HEK293 (cell line): ENCODE measurements at regions not wholly inside any gene's neighbourhood (a gene's known extent, or its start where the extent isn't known, plus 50 kb on each side); places are given as distances from the start of the nearest gene placed in this dataset.

Experiments
- ZNF121 ChIP-seq: fragments of 450-650 bp; formaldehyde crosslinking; IDR thresholded peaks from 2 replicates; pipeline ENCODE4 v1.5.1; 2016; ENCODE audit warnings: missing biosample characterization, missing genetic modification characterization
- ZNF146 ChIP-seq: fragments of 450-650 bp; formaldehyde crosslinking; IDR thresholded peaks from 2 replicates; pipeline ENCODE4 v1.5.1; 2016; ENCODE audit warnings: missing biosample characterization, missing genetic modification characterization
- ZNF155 ChIP-seq: fragments of 450-650 bp; formaldehyde crosslinking; IDR thresholded peaks from 2 replicates; pipeline ENCODE4 v1.5.1; 2016; ENCODE audit warnings: missing biosample characterization, missing genetic modification characterization
- ZNF23 ChIP-seq: fragments of 450-650 bp; formaldehyde crosslinking; IDR thresholded peaks from 2 replicates; pipeline ENCODE4 v1.5.1; 2016; ENCODE audit warnings: missing biosample characterization, missing genetic modification characterization, borderline replicate concordance
- ZNF274 ChIP-seq, 2 experiments: fragments of 200-500 bp in 1 of 2; fragments of 450-650 bp in 1 of 2; sonication (Bioruptor generic) in 1 of 2; formaldehyde crosslinking in 1 of 2; IDR thresholded peaks; 2 replicates each; pipeline versions ENCODE4 v1.5.1 to v1.6.1; 2014 to 2016; ENCODE audit warnings: borderline replicate concordance in 1 of 2, inconsistent platforms in 1 of 2, low read length in 1 of 2, missing biosample characterization in 1 of 2, missing genetic modification characterization in 1 of 2
- ZNF311 ChIP-seq: fragments of 450-650 bp; formaldehyde crosslinking; IDR thresholded peaks from 2 replicates; pipeline ENCODE4 v1.5.1; 2017; ENCODE audit warnings: missing biosample characterization, missing genetic modification characterization, borderline replicate concordance
- ZNF37A ChIP-seq: fragments of 450-650 bp; IDR thresholded peaks from 2 replicates; pipeline ENCODE4 v1.5.1; 2018; ENCODE audit warnings: missing biosample characterization, missing genetic modification characterization
- ZNF792 ChIP-seq: fragments of 450-650 bp; formaldehyde crosslinking; IDR thresholded peaks from 2 replicates; pipeline ENCODE4 v1.5.1; 2016; ENCODE audit warnings: missing biosample characterization, missing genetic modification characterization
- TF ChIP-seq, protein P1 (sequence below): fragments of 450-650 bp; formaldehyde crosslinking; IDR thresholded peaks from 2 replicates; pipeline ENCODE4 v1.5.1; 2016; ENCODE audit warnings: missing biosample characterization, missing genetic modification characterization
- TF ChIP-seq, protein P2 (sequence below): fragments of 450-650 bp; formaldehyde crosslinking; IDR thresholded peaks from 2 replicates; pipeline ENCODE4 v1.5.1; 2016; ENCODE audit warnings: missing biosample characterization, missing genetic modification characterization, low read depth
- TF ChIP-seq, protein P3 (sequence below): fragments of 450-650 bp; IDR thresholded peaks from 2 replicates; pipeline ENCODE4 v1.5.1; 2018; ENCODE audit warnings: missing biosample characterization, mild to moderate bottlenecking, missing genetic modification characterization
- TF ChIP-seq, protein P4 (sequence below): fragments of 450-650 bp; formaldehyde crosslinking; IDR thresholded peaks from 2 replicates; pipeline ENCODE4 v1.5.1; 2016; ENCODE audit warnings: missing biosample characterization, missing genetic modification characterization
- TF ChIP-seq, protein P5 (sequence below): fragments of 450-650 bp; formaldehyde crosslinking; IDR thresholded peaks from 2 replicates; pipeline ENCODE4 v1.5.1; 2017; ENCODE audit warnings: missing biosample characterization, missing genetic modification characterization

DNA sequence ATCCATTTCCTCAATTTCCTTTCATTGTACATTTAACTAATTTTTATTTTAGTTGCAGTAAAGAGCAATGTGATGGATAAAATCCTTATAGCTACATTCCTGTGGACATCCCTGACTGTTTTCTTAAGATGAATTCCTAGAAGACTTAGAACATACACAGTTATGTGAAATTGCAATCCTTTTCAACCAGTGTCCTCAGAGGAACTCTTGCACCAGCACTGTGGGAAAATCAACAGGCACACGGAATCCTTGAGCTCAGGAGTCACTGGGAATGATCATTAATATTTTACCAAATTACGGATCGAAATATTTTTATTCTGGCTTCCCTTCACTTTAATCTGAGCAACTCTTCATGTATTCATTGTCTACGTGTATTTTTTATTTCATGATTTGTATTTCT is 901.9 kb upstream of the WWC1 start:
- TF ChIP-seq, protein P1, sequence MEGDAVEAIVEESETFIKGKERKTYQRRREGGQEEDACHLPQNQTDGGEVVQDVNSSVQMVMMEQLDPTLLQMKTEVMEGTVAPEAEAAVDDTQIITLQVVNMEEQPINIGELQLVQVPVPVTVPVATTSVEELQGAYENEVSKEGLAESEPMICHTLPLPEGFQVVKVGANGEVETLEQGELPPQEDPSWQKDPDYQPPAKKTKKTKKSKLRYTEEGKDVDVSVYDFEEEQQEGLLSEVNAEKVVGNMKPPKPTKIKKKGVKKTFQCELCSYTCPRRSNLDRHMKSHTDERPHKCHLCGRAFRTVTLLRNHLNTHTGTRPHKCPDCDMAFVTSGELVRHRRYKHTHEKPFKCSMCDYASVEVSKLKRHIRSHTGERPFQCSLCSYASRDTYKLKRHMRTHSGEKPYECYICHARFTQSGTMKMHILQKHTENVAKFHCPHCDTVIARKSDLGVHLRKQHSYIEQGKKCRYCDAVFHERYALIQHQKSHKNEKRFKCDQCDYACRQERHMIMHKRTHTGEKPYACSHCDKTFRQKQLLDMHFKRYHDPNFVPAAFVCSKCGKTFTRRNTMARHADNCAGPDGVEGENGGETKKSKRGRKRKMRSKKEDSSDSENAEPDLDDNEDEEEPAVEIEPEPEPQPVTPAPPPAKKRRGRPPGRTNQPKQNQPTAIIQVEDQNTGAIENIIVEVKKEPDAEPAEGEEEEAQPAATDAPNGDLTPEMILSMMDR (tag by site-specific recombination): no peak
- TF ChIP-seq, protein P2, sequence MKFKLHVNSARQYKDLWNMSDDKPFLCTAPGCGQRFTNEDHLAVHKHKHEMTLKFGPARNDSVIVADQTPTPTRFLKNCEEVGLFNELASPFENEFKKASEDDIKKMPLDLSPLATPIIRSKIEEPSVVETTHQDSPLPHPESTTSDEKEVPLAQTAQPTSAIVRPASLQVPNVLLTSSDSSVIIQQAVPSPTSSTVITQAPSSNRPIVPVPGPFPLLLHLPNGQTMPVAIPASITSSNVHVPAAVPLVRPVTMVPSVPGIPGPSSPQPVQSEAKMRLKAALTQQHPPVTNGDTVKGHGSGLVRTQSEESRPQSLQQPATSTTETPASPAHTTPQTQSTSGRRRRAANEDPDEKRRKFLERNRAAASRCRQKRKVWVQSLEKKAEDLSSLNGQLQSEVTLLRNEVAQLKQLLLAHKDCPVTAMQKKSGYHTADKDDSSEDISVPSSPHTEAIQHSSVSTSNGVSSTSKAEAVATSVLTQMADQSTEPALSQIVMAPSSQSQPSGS: no peak
- TF ChIP-seq ZNF792 (tag by site-specific recombination): no peak
- TF ChIP-seq ZNF37A: no peak
- no peak for TF ChIP-seq ZNF146 (tag by site-specific recombination)
- TF ChIP-seq ZNF311 (tag by site-specific recombination): no peak
- TF ChIP-seq, protein P3, sequence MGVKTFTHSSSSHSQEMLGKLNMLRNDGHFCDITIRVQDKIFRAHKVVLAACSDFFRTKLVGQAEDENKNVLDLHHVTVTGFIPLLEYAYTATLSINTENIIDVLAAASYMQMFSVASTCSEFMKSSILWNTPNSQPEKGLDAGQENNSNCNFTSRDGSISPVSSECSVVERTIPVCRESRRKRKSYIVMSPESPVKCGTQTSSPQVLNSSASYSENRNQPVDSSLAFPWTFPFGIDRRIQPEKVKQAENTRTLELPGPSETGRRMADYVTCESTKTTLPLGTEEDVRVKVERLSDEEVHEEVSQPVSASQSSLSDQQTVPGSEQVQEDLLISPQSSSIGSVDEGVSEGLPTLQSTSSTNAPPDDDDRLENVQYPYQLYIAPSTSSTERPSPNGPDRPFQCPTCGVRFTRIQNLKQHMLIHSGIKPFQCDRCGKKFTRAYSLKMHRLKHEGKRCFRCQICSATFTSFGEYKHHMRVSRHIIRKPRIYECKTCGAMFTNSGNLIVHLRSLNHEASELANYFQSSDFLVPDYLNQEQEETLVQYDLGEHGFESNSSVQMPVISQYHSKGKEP: no peak
- TF ChIP-seq ZNF23: no peak
- no peak for TF ChIP-seq ZNF274 (IDR thresholded peaks at IDR 0.05; ENCODE audit: low read length)
- TF ChIP-seq ZNF274 (tag by site-specific recombination; IDR thresholded peaks at IDR 0.05; ENCODE audit: borderline replicate concordance): no peak
- no peak for TF ChIP-seq ZNF121 (tag by site-specific recombination)
- TF ChIP-seq, protein P4, sequence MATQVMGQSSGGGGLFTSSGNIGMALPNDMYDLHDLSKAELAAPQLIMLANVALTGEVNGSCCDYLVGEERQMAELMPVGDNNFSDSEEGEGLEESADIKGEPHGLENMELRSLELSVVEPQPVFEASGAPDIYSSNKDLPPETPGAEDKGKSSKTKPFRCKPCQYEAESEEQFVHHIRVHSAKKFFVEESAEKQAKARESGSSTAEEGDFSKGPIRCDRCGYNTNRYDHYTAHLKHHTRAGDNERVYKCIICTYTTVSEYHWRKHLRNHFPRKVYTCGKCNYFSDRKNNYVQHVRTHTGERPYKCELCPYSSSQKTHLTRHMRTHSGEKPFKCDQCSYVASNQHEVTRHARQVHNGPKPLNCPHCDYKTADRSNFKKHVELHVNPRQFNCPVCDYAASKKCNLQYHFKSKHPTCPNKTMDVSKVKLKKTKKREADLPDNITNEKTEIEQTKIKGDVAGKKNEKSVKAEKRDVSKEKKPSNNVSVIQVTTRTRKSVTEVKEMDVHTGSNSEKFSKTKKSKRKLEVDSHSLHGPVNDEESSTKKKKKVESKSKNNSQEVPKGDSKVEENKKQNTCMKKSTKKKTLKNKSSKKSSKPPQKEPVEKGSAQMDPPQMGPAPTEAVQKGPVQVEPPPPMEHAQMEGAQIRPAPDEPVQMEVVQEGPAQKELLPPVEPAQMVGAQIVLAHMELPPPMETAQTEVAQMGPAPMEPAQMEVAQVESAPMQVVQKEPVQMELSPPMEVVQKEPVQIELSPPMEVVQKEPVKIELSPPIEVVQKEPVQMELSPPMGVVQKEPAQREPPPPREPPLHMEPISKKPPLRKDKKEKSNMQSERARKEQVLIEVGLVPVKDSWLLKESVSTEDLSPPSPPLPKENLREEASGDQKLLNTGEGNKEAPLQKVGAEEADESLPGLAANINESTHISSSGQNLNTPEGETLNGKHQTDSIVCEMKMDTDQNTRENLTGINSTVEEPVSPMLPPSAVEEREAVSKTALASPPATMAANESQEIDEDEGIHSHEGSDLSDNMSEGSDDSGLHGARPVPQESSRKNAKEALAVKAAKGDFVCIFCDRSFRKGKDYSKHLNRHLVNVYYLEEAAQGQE (tag by site-specific recombination): no peak
- no peak for TF ChIP-seq ZNF155 (tag by site-specific recombination)
- TF ChIP-seq, protein P5, sequence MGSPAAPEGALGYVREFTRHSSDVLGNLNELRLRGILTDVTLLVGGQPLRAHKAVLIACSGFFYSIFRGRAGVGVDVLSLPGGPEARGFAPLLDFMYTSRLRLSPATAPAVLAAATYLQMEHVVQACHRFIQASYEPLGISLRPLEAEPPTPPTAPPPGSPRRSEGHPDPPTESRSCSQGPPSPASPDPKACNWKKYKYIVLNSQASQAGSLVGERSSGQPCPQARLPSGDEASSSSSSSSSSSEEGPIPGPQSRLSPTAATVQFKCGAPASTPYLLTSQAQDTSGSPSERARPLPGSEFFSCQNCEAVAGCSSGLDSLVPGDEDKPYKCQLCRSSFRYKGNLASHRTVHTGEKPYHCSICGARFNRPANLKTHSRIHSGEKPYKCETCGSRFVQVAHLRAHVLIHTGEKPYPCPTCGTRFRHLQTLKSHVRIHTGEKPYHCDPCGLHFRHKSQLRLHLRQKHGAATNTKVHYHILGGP: no peak
